Stimulated activated CD8-positive, alpha-beta memory T cell treated with anti-CD3 and anti-CD28 coated beads, Interleukin-2, amount 100 ng/mL, for 1 hour (primary cell): ENCODE measurements at regions not wholly inside any gene's neighbourhood (a gene's known extent, or its start where the extent isn't known, plus 50 kb on each side); places are given as distances from the start of the nearest gene placed in this dataset.

Experiments used
- DNase-seq, 2 donors: peaks; one replicate each; pipeline ENCODE4 v3.0.0-alpha.2; 2020; ENCODE audit warnings: low read depth in 2 of 2

DNA sequence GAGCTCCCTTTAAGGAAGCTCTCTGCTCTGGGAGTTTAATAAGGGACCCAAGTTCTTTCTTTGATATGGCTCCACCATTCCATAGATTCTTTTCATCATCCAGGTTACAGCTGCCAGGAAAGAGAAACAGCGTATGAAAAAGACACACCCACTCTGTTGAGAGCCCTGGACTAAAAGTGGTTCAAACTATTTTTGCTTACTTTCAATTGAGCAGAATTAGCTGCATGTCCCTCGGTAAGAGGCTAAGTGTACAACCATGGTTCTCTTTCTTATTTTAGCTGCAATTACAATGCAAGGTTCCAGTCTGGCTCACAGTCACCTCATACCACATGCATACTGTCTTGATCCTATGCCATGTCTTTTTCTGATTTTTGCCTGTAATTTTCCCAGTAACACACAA is 1288.3 kb downstream of the NSUN3 start:
- no peak for DNase-seq

DNA sequence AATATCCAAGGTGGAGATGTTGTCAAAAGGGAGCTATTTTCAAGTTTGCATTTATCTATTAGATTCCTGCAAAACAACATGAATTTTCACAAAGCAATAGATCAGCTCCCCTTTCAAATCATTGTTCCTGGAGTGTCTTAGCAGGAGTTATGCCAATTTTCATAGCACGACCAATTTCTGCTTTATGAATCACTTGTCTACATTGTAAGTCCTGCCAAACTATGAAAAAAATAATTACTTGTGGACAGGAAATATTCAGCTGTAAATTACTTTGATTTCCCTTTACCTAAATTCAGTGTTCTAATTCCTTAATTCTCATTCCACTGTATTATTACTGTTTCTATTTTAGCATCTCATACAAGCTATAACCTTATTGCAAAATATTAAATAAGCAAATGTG is 1289.6 kb downstream of the NSUN3 start:
- DNase-seq, result no peak

DNA sequence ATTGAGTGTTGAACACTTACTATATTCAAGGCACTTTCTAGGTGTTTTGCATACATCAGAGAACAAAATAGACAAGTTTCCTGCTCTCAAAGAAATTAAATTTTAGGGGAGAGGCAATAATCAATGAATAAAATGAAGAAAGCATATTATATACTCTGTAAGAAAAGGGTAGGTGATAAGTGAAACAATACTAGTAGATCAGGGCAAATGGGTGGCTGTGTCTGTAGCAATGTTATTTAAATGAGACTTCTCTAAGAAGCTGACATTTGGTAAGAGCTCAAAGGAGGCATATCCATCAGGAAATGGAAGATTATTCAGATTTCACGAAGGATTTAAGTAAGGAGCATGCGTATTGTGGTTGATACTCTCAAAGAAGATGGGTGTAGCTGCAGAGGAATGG is 1291.6 kb downstream of the NSUN3 start:
- DNase-seq, result no peak

DNA sequence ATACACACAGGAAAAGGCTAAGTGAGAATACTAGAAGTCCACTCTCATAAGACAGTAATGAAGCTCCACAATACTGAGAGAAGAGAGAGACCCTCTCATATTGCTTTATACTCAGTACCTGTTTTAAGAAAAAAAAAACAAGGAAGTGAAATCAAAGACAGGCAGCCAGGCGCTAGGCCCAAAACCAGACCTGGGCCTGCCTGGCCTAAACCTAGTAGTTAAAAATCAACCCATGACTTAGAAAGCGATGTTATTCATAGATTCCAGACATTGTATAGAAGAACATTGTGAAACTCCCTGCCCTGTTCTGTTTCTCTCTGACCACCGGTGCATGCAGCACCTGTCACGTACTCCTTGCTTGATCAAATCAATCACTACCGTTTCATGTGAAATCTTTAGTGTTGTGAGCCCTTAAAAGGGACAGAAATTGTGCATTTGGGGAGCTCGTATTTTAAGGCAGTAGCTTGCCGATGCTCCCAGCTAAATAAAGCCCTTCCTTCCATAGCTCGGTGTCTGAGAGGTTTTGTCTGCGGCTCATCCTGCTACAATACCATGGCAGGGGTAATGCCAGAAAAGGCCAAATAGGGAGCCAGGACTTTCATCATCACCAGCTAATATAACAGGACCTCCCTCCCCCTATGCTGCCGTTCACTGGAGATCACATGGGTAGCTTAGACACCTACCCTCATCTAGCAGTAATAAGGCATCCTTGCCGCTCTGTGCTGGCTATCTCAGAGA is 1294.1 kb downstream of the NSUN3 start:
- no peak for DNase-seq

DNA sequence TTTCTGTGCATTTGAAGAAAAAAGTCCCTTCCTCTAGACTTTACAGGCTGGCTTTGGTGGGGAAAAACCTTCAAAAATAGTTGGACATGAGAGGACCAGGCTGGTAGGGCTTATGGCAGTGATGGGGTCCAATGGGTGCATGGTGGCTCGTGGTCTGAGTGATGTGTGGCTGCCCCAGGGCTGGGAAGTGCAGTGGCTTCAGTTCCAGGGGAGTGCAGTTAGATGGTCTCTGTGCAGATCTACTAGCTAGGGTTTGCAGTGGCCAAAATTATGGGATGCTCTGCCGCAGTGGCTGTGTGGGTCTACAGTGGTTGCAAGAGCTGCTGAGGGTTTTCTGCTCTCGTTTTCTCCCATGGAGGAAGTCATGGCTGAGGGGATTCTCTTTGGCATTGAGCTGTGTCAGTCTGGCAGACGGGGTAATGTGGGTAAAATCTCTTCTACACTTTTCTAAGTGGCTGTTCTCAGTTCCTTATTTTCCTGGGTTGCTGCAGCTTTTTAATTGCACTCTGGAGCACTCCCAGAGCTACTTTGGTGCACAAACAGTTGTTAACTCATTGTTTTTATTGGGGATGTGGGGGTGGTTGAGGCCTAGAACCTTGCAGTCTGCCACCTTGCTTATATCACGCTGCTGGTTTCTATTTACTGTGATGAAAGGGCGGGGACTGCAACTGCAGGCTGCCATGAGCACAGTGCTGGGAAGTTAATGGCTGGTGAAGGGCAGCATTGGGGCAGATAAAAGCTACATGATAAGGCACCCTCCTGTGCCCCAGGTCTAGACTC is 1324.6 kb downstream of the NSUN3 start:
- DNase-seq, result no peak

DNA sequence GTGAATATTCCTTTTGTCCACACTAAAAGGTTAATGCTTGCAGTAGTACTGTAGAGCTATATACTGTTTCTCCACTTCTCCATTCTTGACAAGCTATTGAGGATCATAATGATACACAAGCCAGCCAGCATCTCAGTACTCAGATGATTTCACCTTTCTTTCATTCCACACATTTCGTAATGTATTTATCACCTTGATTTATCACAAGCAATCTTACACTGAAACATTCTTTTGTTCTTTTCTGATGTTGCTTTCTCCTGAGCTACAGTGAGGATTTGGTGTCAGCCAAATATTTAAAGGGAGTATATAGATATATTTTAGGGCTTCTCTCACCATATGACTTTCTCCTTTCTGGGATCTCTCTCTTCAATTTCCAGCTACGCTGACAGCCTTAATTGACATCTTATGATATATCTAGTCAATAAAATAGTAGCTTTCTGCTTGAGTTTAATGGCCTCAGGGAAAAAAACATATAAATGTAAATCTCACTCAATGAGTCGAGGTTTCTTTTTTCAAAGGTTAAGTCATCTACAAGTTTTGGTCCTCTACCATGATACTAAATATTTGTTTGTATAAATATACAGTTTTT is 1327.0 kb downstream of the NSUN3 start:
- DNase-seq, result no peak

DNA sequence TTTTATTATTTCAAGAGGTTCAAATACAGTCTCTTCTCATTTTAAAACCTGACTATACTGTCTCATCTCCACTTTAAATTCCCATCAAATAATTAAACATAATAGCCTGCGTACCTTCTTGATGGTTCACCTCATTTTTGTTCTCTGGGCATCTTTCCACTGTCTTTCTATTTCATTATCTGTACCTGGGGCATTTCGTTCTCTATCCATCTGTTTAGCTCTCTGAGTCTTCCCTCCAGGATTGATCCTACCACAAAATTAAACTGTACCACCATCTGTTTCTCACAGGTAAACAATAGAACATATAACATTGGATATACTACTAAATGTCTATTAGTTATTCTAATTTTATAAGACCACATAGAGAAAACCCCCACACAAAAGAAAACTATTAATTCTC is 1331.4 kb downstream of the NSUN3 start:
- no peak for DNase-seq

DNA sequence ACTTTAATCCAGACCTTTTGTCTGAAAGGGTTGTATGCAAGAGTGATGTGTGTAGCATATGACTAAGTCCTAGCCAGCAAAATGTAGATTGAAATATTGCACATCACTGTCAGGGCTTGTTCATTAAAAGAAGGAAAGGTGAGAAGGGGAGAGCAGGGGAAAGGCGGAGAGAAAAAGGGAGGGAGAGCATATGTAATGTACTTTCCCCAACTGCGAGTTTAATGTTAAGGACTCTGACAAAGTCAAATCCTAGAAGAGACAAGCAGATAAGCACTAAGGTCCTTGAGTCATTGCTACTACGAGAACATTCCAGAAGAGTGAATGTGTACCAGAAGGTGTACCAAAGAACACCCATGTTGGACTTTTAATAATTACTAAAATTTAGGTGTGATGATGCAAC is 1336.7 kb downstream of the NSUN3 start:
- DNase-seq, result no peak

DNA sequence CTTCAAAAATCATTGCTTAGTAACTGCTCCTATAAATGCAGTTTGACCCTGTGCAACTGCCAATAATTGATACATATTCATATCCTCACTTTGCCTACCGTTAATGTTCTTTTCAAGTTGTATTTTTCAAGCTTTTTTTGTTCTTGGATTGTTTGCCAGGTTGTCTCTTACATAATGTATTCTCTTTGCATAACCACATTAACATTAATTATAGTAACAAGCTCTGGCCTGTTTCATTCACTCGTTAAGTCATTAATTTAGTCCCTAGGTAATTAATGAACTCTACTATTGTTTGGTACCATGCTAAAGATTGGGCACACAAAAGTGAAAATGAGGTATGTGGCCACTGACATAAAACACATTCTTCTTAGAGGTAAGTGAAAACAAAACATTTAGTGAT is 1338.8 kb downstream of the NSUN3 start:
- DNase-seq, result no peak

DNA sequence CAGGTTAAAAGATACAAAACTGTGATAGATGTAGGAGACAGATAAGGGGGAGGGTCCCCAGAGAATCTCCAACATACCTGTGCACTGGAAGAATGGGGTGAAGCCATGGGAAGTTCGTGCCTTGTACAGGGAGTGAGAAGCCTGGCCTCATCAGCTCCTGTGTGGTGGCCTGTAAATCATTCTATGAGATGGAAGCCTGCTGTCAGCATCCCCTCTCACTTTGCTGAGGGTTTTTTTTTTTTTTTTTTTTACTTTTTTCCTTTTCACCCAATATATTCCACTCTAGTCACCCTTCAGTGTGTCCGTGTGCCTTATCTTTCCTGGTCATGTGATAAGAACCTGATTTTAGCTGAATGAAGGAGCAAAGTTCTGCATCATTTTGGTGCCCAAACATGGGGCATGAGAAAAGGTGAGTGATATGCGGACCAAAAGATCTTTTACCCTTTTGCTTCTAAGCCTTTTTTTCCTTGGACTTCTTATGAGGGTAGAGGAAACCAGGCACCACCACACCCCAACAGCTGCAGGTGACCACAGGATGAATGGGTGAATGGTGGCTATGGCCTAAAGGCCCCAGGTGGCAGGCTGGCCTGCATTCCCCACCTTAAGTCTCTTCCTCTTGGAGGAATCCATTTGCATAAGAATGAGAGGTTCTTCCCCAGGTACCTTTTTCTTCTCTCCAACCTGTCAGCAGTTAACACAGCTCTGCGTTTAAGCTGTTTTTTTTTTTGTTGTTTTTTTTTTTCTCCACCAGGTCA is 1345.0 kb downstream of the NSUN3 start:
- no peak for DNase-seq

DNA sequence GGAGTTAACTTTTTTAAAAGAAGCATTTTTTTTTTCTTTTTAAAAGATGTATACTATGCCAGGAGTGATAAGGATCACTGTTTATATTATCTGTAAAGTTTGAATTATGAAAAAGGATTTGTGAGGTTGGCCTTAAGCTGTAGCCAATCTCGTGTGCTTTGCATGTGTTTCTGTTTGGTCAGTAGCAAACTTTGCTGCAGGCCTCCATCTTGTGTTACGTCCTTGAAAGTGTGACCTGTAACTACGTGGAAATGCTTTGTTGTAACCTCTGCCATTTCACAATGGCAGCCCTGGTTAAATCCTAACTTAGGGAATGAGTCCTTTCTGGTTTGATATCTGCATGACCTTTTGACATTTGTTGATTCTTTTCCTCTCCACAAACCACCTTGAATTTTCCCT is 1345.6 kb downstream of the NSUN3 start:
- no peak for DNase-seq

DNA sequence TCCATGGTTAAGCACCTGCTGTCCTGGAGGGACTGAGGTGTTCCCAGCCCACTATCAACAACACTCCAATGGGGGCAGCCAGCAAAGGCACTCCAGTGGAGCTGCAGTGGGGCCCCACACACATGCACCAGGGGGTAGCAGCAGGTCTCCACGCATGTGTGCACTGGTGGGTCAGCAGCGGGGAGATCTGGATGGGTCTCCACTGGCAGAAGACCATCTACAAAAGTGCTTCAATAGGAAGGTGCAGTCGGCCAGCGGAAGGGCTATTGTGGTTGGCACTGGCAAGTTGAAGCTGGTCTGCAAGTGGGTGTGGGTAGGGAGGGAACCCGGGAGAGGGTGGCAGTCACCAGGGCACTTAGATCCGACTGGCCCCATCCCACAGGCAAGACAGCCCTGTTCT is 1355.4 kb downstream of the NSUN3 start:
- no peak for DNase-seq

DNA sequence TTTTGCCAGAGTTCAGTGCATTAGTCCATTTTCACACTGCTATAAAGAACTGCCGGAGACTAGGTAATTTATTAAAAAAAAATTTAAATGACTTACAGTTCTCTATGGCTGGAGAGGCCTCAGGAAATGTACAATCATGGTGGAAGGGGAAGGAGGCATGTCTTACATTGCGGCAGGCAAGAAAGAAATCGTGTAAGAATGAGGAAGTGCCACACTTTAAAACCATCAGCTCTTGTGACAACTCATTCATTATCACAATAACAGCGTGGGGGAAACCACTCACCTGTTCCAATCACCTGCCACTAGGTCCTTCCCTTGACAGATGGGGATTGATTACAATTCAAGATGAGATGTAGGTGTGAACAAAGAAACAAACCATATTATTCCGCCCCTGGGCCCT is 1361.4 kb downstream of the NSUN3 start:
- DNase-seq, result no peak

DNA sequence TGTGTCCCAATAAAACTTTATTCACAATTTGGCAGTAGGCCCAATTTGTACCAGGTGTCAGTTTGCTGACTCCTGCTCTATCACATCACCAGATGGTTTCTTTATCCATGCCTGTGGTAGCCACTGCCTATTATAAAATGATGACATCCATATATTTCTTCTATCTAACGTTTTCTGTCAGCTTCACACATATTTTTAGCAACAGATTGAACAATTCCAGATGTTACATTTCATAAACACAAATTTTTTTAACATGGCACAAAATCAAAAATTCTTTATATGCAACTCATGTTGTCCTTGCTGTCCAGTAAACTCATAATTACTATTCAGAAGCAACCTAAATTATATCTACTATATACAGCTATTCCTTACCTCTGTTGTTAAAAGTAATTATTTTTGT is 1371.6 kb downstream of the NSUN3 start:
- DNase-seq, result no peak

DNA sequence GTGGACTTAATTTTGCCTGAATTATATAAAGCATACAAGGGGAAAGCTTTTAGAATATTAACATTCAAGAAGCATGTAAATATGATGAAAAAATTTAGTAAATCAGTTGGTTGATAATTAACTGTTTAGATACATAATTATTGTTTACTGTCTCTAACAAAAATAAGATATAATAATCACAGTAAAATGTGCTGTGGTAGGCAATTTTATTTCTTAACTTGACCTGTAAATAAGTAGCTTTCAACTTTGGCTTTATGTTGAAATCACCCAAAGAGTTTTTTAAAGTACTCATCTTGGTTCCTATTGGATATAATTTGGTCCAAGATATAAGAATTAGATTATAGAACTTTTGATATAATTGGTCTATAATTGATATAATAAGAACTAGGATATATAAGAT is 1374.5 kb downstream of the NSUN3 start:
- no peak for DNase-seq

DNA sequence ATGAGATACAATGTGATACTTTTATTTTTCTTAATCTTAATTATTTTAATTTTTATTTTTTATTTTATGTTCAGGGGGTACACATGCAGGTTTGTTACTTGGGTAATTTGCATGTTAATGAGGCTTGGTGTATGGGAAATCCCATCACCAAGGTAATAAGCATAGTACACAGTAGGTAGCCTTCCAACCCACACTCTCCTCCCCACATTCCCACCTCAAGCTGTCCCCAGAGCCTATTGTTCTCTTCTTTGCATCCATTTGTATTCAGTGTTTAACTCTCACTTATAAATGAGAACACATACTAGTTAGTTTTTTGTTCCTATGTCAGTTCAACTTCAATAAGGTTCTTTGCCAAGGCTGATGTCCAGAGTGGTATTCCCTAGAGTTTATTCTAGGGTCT is 1375.4 kb downstream of the NSUN3 start:
- DNase-seq, result no peak

DNA sequence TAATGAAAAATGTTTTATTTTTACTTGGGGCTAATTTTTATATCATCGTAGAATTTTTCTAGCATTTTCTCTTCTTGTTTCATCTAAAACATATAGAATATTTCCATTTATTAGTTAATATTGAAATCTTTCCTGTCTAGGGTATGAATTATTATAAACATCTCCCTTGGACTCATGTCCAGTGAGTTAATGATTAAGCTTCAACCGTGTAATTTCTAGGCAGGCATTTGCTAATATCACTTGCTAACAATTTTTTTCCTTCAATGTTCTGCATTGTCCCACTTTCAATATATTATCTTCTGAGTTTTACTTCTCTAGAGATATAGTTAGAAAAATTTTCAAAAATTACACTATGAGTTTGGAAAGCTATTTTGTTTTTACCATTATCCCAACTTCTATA is 1371.6 kb upstream of the EPHA6 start:
- DNase-seq, result no peak

DNA sequence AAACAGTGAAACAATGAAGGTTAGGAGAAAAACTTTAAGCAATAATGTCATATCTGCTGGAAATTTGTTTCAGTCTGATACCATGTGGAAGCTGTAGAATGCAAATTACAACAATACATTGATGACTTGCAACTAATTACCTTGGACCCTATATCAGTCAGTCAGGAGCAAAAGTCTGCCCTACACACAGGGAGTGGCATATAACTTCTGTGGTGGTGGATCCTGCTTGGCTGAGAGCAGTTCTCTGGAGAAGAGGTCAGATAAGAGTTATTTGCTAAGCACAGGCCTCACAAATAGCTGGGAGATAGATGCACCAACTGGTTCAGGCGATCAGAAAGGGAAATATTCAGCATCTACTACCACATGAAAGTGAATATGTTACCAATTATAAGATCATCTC is 1364.6 kb upstream of the EPHA6 start:
- DNase-seq, result no peak

DNA sequence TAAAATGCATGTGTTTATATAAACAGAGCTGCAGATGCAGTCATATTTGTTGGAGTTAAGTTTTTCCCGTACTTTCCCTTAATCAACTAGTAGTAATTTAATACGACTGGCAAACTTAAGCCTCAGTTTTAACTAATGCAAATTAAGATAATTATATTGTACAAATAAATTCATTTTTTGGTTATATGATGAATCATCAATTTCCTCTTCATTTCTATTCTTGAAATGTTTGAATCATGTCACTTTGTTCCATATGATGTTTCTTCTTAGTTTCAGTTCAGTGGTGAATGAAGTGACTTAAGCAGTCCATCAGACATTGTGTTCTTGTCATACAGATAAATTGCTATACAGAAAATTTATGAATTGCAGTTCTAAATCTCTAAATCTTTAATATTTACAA is 1361.2 kb upstream of the EPHA6 start:
- DNase-seq, result no peak

DNA sequence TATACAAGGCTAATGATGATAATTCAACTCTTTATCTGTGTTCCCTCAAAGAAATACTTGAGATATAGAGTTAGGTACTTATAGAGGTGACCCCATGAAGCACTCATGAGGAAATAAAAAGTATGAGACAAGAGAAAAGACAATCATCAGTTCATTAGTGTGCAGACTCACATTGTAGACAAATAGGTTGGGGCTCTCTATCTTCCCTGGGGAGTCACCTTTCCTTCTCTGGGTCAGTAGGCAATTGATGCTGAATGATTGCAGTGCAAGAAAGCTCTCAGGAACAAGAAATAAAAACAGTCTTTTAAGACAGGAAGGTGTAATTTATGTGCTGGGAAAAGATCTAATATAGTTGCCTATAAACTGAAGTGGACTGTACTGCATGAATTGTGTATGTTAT is 1357.6 kb upstream of the EPHA6 start:
- no peak for DNase-seq

DNA sequence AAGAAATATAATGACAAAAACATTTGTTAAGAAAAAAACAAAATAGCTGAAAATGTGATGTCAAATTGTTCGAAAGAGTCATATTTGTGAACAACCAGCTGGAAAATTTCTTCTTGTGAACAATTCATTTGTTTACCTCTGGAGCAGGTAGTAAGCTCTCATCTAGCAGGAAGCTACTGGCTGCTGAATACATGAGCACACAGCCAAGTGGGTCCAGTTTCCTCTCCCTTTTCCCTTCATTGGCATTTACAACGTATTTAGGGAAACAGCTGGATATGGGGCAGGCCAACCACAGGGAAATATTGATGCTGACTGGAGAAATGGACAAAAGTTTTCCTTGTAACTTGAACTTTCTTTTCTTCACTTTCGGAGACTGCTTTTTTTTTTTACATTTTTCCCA is 1354.7 kb upstream of the EPHA6 start:
- DNase-seq, result no peak

DNA sequence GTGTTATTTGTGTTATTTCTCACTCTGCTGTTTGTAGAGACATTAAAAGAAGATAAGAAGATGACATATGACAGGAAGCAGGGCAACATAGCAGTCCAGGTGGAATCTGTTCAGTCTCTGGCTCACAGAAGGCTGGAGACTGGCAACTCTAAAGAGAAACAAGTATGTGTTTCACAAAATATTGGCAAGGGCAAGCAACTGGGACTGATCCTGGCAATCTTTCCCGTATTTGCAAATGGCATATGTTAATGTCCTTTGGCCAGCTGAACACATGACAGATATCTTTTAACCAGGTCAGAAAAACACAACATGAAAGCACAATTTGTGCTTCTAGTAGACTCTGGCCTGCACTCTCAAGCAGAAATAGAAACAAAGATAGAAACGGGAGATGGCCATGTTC is 1354.1 kb upstream of the EPHA6 start:
- no peak for DNase-seq

DNA sequence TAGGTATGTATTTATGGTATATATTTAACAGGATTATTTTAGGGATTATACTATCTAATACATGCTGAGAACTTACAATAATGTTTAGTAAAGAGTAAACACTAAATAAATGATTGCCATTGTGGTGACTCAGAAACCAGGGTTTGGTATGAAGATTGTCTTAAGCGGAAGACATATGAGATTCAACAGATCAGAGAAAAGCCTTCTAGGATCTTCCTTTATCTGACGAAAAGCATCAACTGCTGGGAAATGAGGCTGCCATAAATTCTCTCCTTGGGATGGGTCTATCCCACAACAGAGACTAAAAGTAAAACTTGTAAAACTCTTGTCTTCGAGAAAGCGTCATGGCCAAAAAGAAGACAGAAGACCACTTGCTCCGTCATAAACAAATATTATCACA is 1352.2 kb upstream of the EPHA6 start:
- no peak for DNase-seq
